Activated B cell treated with CpG ODN at 0.5 μM for 24 hours (primary cell): ENCODE measurements at regions not wholly inside any gene's neighbourhood (a gene's known extent, or its start where the extent isn't known, plus 50 kb on each side); places are given as distances from the start of the nearest gene placed in this dataset.

Source experiments
- ATAC-seq: fragments of 200-7000 bp; cut with Tn5 transposase; one replicate; pipeline ENCODE4 v1.10.0; 2021; ENCODE audit warnings: low read depth, mild to moderate bottlenecking, moderate library complexity
- CTCF ChIA-PET: fragments of 350-600 bp; sonication (Branson Sonifier 250); formaldehyde crosslinking; loops from one replicate; lab custom pipeline; 2021; ENCODE audit warnings: antibody characterized with exemption; lab: Charles Lee
- POLR2A ChIA-PET: fragments of 350-600 bp; sonication (Branson Sonifier 250); formaldehyde crosslinking; loops from one replicate; lab custom pipeline; 2021; ENCODE audit warnings: antibody characterized with exemption; lab: Charles Lee
- DNase-seq: peaks from one replicate; pipeline ENCODE4 v3.0.0; 2022
- H3K27ac Mint-ChIP-seq: one replicate; pipeline ENCODE4 v1.8.0; 2020; ENCODE audit warnings: mixed read lengths
- H3K27me3 Mint-ChIP-seq: one replicate; pipeline ENCODE4 v1.8.0; 2021; ENCODE audit warnings: mixed read lengths
- H3K36me3 Mint-ChIP-seq: one replicate; pipeline ENCODE4 v1.8.0; 2021; ENCODE audit warnings: low read depth, mixed read lengths
- H3K4me1 Mint-ChIP-seq: one replicate; pipeline ENCODE4 v1.8.0; 2021; ENCODE audit warnings: mixed read lengths
- H3K4me3 Mint-ChIP-seq: one replicate; pipeline ENCODE4 v1.8.0; 2020; ENCODE audit warnings: mild to moderate bottlenecking, mixed read lengths
- H3K9me3 Mint-ChIP-seq: one replicate; pipeline ENCODE4 v1.8.0; 2020; ENCODE audit warnings: mixed read lengths
- intact Hi-C: fragments of 100-400 bp; cut with micrococcal nuclease; formaldehyde crosslinking; loops from one replicate; pipeline ENCODE4 v1.15.1; 2024
- TF ChIP-seq, protein P1 (sequence below): fragments of 200-600 bp; IDR thresholded peaks from one replicate; pipeline ENCODE4 v1.8.0; 2022; ENCODE audit warnings: antibody characterized with exemption, mild to moderate bottlenecking

DNA sequence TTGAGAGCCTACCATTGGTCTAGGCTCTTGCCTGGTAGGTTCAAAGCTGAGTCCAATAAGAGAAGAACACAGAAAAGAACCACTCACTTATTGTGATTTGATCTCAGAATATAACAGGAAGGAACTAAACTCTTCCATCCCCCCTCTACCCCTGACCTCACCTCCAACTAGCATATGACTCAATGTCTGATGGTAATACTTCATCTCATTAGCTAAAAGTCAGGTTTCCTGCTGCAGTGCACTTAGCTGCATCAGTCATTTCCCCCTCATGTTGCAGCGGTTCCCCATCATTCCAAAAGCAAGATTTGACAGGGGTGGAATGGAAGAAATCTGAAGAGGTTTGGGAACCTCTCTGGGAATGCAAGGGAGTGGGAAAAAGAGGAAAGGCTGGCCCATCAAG lies 289.5 kb downstream of the SMARCA1 start:
- no peaks in the 10 kb centered on the region for H3K9me3 Mint-ChIP-seq
- ATAC-seq, result no peak
- CTCF ChIA-PET, result no interaction called here

DNA sequence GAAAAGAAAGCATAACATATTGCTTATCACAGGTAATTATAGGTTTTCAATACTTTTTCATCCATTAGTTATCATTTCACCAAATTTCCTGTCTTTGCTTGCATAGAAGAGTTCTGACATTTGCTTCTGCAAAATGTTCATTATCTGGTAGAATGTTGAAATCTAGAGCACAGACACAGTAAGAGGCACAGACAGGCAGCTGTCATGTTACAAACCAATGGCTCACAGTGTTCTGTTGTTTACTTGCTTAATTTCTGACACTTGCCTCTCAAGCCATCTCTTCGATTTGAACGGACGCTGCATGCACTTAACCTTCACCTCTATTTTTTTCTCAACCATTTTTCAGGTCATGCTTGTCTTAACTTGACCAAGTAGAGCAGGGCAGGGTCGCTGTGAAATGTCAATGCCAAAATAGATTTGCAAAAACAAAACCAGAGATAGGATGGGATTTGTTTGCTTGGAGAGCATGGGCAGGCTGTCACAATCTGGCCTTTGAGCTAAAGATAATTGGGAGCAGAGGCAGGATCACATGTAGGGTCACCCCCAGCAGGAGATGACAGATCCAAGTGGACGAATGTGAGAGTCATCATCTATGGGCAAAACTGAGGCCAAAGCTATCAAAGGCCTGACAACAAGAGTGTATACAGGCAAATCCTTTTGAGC lies 292.3 kb downstream of the SMARCA1 start:
- Mint-ChIP-seq H3K27ac (no peak overlapping the region), H3K9me3 (no peaks in the 10 kb centered on the region)

More for the DNA sequence above, 289.5 kb downstream of the SMARCA1 start:
- H3K36me3 Mint-ChIP-seq, result no peaks in the 10 kb centered on the region
- no peak for DNase-seq
- H3K27ac Mint-ChIP-seq, result no peak overlapping the region
- H3K4me1 Mint-ChIP-seq, result no peaks in the 10 kb centered on the region
- no peak overlapping the region for H3K4me3 Mint-ChIP-seq
- intact Hi-C loops, result no loop called here
- TF ChIP-seq, protein P1, sequence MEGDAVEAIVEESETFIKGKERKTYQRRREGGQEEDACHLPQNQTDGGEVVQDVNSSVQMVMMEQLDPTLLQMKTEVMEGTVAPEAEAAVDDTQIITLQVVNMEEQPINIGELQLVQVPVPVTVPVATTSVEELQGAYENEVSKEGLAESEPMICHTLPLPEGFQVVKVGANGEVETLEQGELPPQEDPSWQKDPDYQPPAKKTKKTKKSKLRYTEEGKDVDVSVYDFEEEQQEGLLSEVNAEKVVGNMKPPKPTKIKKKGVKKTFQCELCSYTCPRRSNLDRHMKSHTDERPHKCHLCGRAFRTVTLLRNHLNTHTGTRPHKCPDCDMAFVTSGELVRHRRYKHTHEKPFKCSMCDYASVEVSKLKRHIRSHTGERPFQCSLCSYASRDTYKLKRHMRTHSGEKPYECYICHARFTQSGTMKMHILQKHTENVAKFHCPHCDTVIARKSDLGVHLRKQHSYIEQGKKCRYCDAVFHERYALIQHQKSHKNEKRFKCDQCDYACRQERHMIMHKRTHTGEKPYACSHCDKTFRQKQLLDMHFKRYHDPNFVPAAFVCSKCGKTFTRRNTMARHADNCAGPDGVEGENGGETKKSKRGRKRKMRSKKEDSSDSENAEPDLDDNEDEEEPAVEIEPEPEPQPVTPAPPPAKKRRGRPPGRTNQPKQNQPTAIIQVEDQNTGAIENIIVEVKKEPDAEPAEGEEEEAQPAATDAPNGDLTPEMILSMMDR, result no peak
- POLR2A ChIA-PET, result no interaction called here
- no peaks in the 10 kb centered on the region for H3K27me3 Mint-ChIP-seq

DNA sequence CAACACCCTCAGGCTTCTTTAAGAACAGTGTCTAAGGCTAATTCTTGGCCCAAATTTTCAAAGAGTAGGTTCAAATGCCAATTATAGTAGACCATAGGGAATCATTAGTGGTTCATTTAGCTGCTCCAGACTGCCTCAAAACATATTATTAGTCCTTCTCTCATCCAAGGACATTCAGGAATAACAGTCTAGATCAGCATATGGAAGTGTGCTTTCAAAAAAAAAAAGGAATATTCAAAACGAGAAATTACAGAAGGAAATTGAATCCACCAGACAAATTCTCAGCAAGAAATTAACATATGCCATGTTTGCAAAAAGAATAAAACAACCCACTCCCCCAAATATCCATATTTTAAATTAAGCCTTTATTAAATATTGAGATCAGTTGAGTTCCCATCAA lies 293.1 kb downstream of the SMARCA1 start:
- H3K36me3 Mint-ChIP-seq, result no peaks in the 10 kb centered on the region
- CTCF ChIA-PET, result no interaction called here
- H3K27ac Mint-ChIP-seq, result no peak overlapping the region
- intact Hi-C loops, result no loop called here
- ATAC-seq (no peak), DNase-seq (no peak)
- TF ChIP-seq, protein P1, result no peak
- H3K9me3 Mint-ChIP-seq, result no peaks in the 10 kb centered on the region
- no peak overlapping the region for H3K4me3 Mint-ChIP-seq
- POLR2A ChIA-PET, result no interaction called here
- no peaks in the 10 kb centered on the region for H3K4me1 Mint-ChIP-seq
- no peaks in the 10 kb centered on the region for H3K27me3 Mint-ChIP-seq

More for the DNA sequence above, 292.3 kb downstream of the SMARCA1 start:
- Mint-ChIP-seq H3K36me3 (no peaks in the 10 kb centered on the region), H3K27me3 (no peaks in the 10 kb centered on the region), H3K4me1 (no peaks in the 10 kb centered on the region), H3K4me3 (no peak overlapping the region)
- TF ChIP-seq, protein P1, result no peak
- no peak for ATAC-seq
- intact Hi-C loops, result no loop called here
- no peak for DNase-seq
- ChIA-PET CTCF (no interaction called here), POLR2A (no interaction called here)

DNA sequence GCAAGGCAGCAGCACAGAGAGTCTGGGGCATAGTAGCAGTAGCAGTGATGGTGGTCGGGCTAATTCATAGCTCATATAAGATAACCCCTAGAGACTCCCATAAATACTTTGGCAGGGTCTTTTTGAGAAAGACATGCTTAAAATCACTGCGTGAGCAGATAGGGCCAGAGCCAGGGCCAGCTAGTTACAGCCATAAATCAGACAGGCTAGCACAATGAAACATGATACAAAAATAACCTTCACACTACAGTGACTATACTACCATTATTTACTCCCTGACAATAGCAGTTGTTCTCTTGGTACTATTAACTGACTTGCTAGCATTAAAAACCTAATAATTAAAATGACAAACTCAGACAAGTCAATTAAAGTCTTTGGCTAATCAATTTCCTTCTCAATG lies 295.9 kb downstream of the SMARCA1 start:
- ATAC-seq (no peak), DNase-seq (no peak)
- CTCF ChIA-PET, result no interaction called here
- H3K27me3 Mint-ChIP-seq, result no peaks in the 10 kb centered on the region
- intact Hi-C loops, result no loop called here
- POLR2A ChIA-PET, result no interaction called here
- H3K9me3 Mint-ChIP-seq, result no peaks in the 10 kb centered on the region
- no peaks in the 10 kb centered on the region for H3K36me3 Mint-ChIP-seq
- no peak overlapping the region for H3K4me3 Mint-ChIP-seq
- H3K4me1 Mint-ChIP-seq, result no peaks in the 10 kb centered on the region
- no peak overlapping the region for H3K27ac Mint-ChIP-seq
- TF ChIP-seq, protein P1, result no peak

DNA sequence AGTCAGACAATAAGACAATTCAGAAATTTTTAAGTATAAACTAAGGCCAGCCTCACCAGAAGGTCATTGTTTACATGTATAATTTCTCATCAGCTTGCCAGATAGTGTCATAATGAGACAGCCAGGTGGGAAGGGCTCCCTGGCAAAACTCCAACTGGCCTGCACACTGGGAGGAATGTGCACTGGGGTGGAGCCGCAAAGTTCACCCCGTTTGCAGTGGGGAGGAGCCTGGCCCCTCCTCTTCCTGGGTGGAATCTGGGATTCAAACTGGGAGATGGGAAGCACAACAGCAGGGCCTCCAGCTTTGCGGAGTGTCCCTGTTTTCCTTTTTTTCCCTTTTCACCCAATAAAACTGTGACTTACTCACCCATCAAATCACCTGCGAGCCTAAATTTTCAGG lies 329.9 kb downstream of the SMARCA1 start:
- no peak for ATAC-seq
- Mint-ChIP-seq H3K4me3 (no peak overlapping the region), H3K27me3 (no peaks in the 10 kb centered on the region), H3K36me3 (no peaks in the 10 kb centered on the region), H3K4me1 (no peaks in the 10 kb centered on the region), H3K27ac (no peak overlapping the region), H3K9me3 (no peaks in the 10 kb centered on the region)
- TF ChIP-seq, protein P1, result no peak
- intact Hi-C loops, result no loop called here
- no peak for DNase-seq
- ChIA-PET POLR2A (no interaction called here), CTCF (no interaction called here)
